HG03354 (cell line): ENCODE measurements at regions not wholly inside any gene's neighbourhood (a gene's known extent, or its start where the extent isn't known, plus 50 kb on each side); places are given as distances from the start of the nearest gene placed in this dataset.

Experiments
- ATAC-seq: cut with Tn5 transposase; IDR thresholded peaks from one replicate; pipeline ENCODE4 v1.9.1; 2021; ENCODE audit warnings: mild to moderate bottlenecking; ENCODE audit not compliant: unreplicated experiment, poor library complexity, severe bottlenecking

- no peak for ATAC-seq
These were observed 1284.9 kb upstream of the LRRTM1 start for GRCh38 chr2:81589406-81589805.

GRCh38 chr2:81583311-81584108 is 1279.0 kb upstream of the LRRTM1 start:
- ATAC-seq: no peak

GRCh38 chr2:81576713-81577112 is 1272.2 kb upstream of the LRRTM1 start:
- ATAC-seq: no peak

GRCh38 chr2:81551040-81551634 is 1246.6 kb upstream of the LRRTM1 start:
- ATAC-seq: no peak

- ATAC-seq: no peak
These were observed 1245.7 kb upstream of the LRRTM1 start for GRCh38 chr2:81550277-81550676.

- ATAC-seq: no peak
These were observed 1245.1 kb upstream of the LRRTM1 start for GRCh38 chr2:81549646-81550045.

- ATAC-seq: no peak
These were observed 1241.1 kb upstream of the LRRTM1 start for GRCh38 chr2:81545626-81546025.

- no peak for ATAC-seq
These were observed 1237.6 kb upstream of the LRRTM1 start for GRCh38 chr2:81542119-81542518.

GRCh38 chr2:81529944-81530343 is 1225.4 kb upstream of the LRRTM1 start:
- no peak for ATAC-seq

- ATAC-seq: peak; percentile 91
These were observed 1224.4 kb upstream of the LRRTM1 start for GRCh38 chr2:81528852-81529480.

- no peak for ATAC-seq
These were observed 1218.8 kb upstream of the LRRTM1 start for GRCh38 chr2:81523344-81523743.

GRCh38 chr2:81513328-81513727 is 1208.8 kb upstream of the LRRTM1 start:
- no peak for ATAC-seq

- ATAC-seq: no peak
These were observed 1201.0 kb upstream of the LRRTM1 start for GRCh38 chr2:81505586-81505985.

GRCh38 chr2:81495556-81495955 is 1191.0 kb upstream of the LRRTM1 start:
- no peak for ATAC-seq

GRCh38 chr2:81483254-81483653 is 1178.7 kb upstream of the LRRTM1 start:
- ATAC-seq: no peak

- no peak for ATAC-seq
These were observed 1177.4 kb upstream of the LRRTM1 start for GRCh38 chr2:81481994-81482368.

GRCh38 chr2:81481242-81481993 is 1176.9 kb upstream of the LRRTM1 start:
- no peak for ATAC-seq

GRCh38 chr2:81467096-81467495 is 1162.5 kb upstream of the LRRTM1 start:
- ATAC-seq: no peak

- no peak for ATAC-seq
These were observed 1157.9 kb upstream of the LRRTM1 start for GRCh38 chr2:81462420-81462819.

GRCh38 chr2:81445176-81445575 is 1140.6 kb upstream of the LRRTM1 start:
- ATAC-seq: no peak
